Vagina (tissue), 2 donors: ENCODE measurements at regions not wholly inside any gene's neighbourhood (a gene's known extent, or its start where the extent isn't known, plus 50 kb on each side); places are given as distances from the start of the nearest gene placed in this dataset.

ENCODE experiments used
- POLR2A ChIP-seq, 2 donors: fragments of 450-650 bp; IDR thresholded peaks; one replicate each; pipeline ENCODE4 v1.6.1; 2017; ENCODE audit warnings: antibody characterized with exemption in 2 of 2, mild to moderate bottlenecking in 2 of 2, moderate library complexity in 2 of 2
- TF ChIP-seq, protein P1 (sequence below), 3 experiments: fragments of 450-650 bp in 2 of 3; fragments of 200-600 bp in 1 of 3; sonication (generic) in 1 of 3; IDR thresholded peaks; one replicate each; pipeline ENCODE4 v1.5.1; 2017 to 2019; ENCODE audit warnings: antibody characterized with exemption in 3 of 3, mild to moderate bottlenecking in 2 of 3, moderate library complexity in 2 of 3

DNA sequence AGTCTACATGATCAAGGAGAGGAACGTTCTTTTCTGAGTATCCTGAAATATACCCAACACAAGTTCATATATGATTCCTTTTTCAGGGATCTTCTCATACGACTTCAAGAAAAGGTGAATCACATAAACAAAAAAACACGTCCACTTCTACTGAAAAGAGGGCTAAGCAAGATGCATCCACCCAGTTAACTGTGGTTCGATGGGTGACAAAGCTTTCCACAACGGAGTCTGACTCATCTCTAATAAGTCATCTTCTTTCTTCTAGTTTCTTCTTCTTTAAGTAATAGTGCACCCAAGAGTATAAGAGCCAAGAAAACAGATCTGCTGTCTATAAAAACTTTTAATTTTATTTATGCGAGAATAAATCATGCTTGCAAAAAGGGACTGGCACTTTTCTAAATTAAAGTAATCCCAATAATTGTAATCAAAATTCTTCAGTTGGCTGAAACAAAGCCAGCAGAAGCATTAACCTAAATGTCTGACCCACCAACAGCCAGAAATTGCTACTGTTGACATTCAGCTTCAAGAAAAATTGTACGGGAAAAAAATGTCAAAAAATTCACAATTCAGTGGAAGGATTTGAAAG is 146.9 kb upstream of the ANK3 start:
- TF ChIP-seq, protein P1, sequence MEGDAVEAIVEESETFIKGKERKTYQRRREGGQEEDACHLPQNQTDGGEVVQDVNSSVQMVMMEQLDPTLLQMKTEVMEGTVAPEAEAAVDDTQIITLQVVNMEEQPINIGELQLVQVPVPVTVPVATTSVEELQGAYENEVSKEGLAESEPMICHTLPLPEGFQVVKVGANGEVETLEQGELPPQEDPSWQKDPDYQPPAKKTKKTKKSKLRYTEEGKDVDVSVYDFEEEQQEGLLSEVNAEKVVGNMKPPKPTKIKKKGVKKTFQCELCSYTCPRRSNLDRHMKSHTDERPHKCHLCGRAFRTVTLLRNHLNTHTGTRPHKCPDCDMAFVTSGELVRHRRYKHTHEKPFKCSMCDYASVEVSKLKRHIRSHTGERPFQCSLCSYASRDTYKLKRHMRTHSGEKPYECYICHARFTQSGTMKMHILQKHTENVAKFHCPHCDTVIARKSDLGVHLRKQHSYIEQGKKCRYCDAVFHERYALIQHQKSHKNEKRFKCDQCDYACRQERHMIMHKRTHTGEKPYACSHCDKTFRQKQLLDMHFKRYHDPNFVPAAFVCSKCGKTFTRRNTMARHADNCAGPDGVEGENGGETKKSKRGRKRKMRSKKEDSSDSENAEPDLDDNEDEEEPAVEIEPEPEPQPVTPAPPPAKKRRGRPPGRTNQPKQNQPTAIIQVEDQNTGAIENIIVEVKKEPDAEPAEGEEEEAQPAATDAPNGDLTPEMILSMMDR (IDR thresholded peaks at IDR 0.05): no peak
- TF ChIP-seq POLR2A (IDR thresholded peaks at IDR 0.05): no peak
